ENCODE measurements at regions not wholly inside any gene's neighbourhood (a gene's known extent, or its start where the extent isn't known, plus 50 kb on each side); places are given as distances from the start of the nearest gene placed in this dataset.

GRCh38 chr2:181281206-181281832, 175.9 kb upstream of the ITGA4 start:
- peak overlapping the region; percentile 7; the same call in 1 of the 2 replicates for H3K9ac ChIP-seq (ENCODE audit: low read depth, low read length)
- no peaks in the 10 kb centered on the region for H3K36me3 ChIP-seq (ENCODE audit: insufficient read depth, low read length)
- ATAC-seq (ENCODE audit: insufficient read depth, low read depth), result peak; percentile 94
- no peak overlapping the region for H2AFZ ChIP-seq (ENCODE audit: low read depth, low read length)
- peak; percentile 35 for DNase-seq
- peak overlapping the region; percentile 73 for H3K27ac ChIP-seq (ENCODE audit: low read length)
- no peaks in the 10 kb centered on the region for H3K9me3 ChIP-seq (ENCODE audit: insufficient read depth, low read length, severe bottlenecking)
- peak overlapping the region in 1 of 2 experiments; percentile 13; a peak in 1 of 4 replicates for H3K4me3 ChIP-seq (ENCODE audit: low read depth in 1 of 2, low read length in 2 of 2)
- no peak for TF ChIP-seq EZH2 (IDR thresholded peaks at IDR 0.05; ENCODE audit: borderline replicate concordance, low read depth, low read length, severe bottlenecking)
- no peak for TF ChIP-seq CTCF (IDR thresholded peaks at IDR 0.05; ENCODE audit: borderline replicate concordance, extremely low read depth, low read length, poor library complexity, severe bottlenecking)
- H4K20me1 ChIP-seq (ENCODE audit: insufficient read depth, low read length), result no peaks in the 10 kb centered on the region
- H3K27me3 ChIP-seq (ENCODE audit: insufficient read depth, low read length, poor library complexity), result no peaks in the 10 kb centered on the region
- peak overlapping the region; percentile 61 for H3K4me2 ChIP-seq (ENCODE audit: insufficient read depth, low read length)
- 0 out of 2 replicates have a peak, but pooled peaks cover 2% of the 10 kb centered on the region for H3K79me2 ChIP-seq (ENCODE audit: insufficient read depth, low read length)
- peaks cover 33% of the 10 kb centered on the region for H3K4me1 ChIP-seq (ENCODE audit: insufficient read depth, low read length)

- no peak overlapping the region for H3K9ac ChIP-seq (ENCODE audit: low read depth, low read length)
- no peaks in the 10 kb centered on the region for H3K27me3 ChIP-seq (ENCODE audit: insufficient read depth, low read length, poor library complexity)
- H3K4me1 ChIP-seq (ENCODE audit: insufficient read depth, low read length), result peaks cover 31% of the 10 kb centered on the region
- no peak overlapping the region for H3K27ac ChIP-seq (ENCODE audit: low read length)
- H3K4me3 ChIP-seq (ENCODE audit: low read depth in 1 of 2, low read length in 2 of 2), result no peak overlapping the region
- no peaks in the 10 kb centered on the region for H4K20me1 ChIP-seq (ENCODE audit: insufficient read depth, low read length)
- 0 out of 2 replicates have a peak, but pooled peaks cover 2% of the 10 kb centered on the region for H3K79me2 ChIP-seq (ENCODE audit: insufficient read depth, low read length)
- H3K4me2 ChIP-seq (ENCODE audit: insufficient read depth, low read length), result no peak overlapping the region
- no peak overlapping the region for H2AFZ ChIP-seq (ENCODE audit: low read depth, low read length)
- DNase-seq (no peak), ATAC-seq (ENCODE audit: insufficient read depth, low read depth) (no peak)
- no peaks in the 10 kb centered on the region for H3K9me3 ChIP-seq (ENCODE audit: insufficient read depth, low read length, severe bottlenecking)
- TF ChIP-seq CTCF (IDR thresholded peaks at IDR 0.05; ENCODE audit: borderline replicate concordance, extremely low read depth, low read length, poor library complexity, severe bottlenecking), result no peak
- H3K36me3 ChIP-seq (ENCODE audit: insufficient read depth, low read length), result no peaks in the 10 kb centered on the region
Measured at GRCh38 chr2:181285116-181285515, 172.1 kb upstream of the ITGA4 start.

DNA sequence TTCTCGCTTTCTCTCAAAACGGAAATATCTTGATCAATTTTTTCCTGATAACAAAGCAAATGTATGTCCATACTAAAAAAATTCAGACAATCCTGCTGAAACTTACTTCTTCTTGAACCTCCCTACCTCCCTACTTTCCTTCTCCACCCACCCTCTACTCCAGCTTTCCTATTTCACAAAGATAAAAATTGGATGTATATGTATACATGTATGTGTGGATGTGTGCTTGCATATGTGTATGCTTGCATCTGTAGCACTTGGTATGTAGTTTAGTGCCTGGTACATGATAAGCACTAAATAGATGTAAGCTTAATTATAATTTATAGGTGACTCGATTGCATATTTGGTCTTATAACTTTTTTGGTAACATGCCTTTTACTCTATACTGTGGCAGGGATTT, 167.5 kb upstream of the ITGA4 start:
- ATAC-seq (ENCODE audit: insufficient read depth, low read depth) (no peak), DNase-seq (no peak)
- H3K9me3 ChIP-seq (ENCODE audit: insufficient read depth, low read length, severe bottlenecking), result peaks cover 1% of the 10 kb centered on the region

More for the DNA sequence above, 167.5 kb upstream of the ITGA4 start:
- Histone ChIP-seq H3K27me3 (ENCODE audit: insufficient read depth, low read length, poor library complexity) (no peaks in the 10 kb centered on the region), H3K4me1 (ENCODE audit: insufficient read depth, low read length) (no peaks in the 10 kb centered on the region), H2AFZ (ENCODE audit: low read depth, low read length) (no peak overlapping the region), H3K36me3 (ENCODE audit: insufficient read depth, low read length) (peaks cover 8% of the 10 kb centered on the region; the same call in 1 of the 2 replicates), H3K4me2 (ENCODE audit: insufficient read depth, low read length) (no peak overlapping the region), H3K79me2 (ENCODE audit: insufficient read depth, low read length) (0 out of 2 replicates have a peak, but pooled peaks cover 2% of the 10 kb centered on the region), H3K4me3 (ENCODE audit: low read depth in 1 of 2, low read length in 2 of 2) (no peak overlapping the region), H3K9ac (ENCODE audit: low read depth, low read length) (no peak overlapping the region), H4K20me1 (ENCODE audit: insufficient read depth, low read length) (no peaks in the 10 kb centered on the region), H3K27ac (ENCODE audit: low read length) (no peak overlapping the region)
- TF ChIP-seq CTCF (IDR thresholded peaks at IDR 0.05; ENCODE audit: borderline replicate concordance, extremely low read depth, low read length, poor library complexity, severe bottlenecking), result no peak
- no peak for TF ChIP-seq EZH2 (IDR thresholded peaks at IDR 0.05; ENCODE audit: borderline replicate concordance, low read depth, low read length, severe bottlenecking)
